GM23338 (cell line): ENCODE measurements at regions not wholly inside any gene's neighbourhood (a gene's known extent, or its start where the extent isn't known, plus 50 kb on each side); places are given as distances from the start of the nearest gene placed in this dataset.

ENCODE experiments used
- ATAC-seq: fragments of 200-7000 bp; cut with Tn5 transposase; 3 replicates; pipeline ENCODE4 v1.9.1; 2020
- DNase-seq: peaks from one replicate; pipeline ENCODE4 v3.0.0-alpha.2; 2015; ENCODE audit warnings: low spot score
- H2AFZ ChIP-seq: fragments of 200-600 bp; sonication (generic); 2 replicates; pipeline ENCODE4 v1.8.0; 2016; ENCODE audit warnings: antibody characterized with exemption, mild to moderate bottlenecking, moderate library complexity
- H3F3A ChIP-seq: fragments of 200-600 bp; sonication (generic); replicated peaks from 2 replicates; pipeline ENCODE4 v1.8.0; 2017; ENCODE audit warnings: antibody characterized with exemption, mixed run types, low read depth
- H3K27ac ChIP-seq: fragments of 200-600 bp; sonication (generic); 2 replicates; pipeline ENCODE4 v1.6.1; 2016; ENCODE audit warnings: low read depth
- H3K27me3 ChIP-seq: fragments of 200-600 bp; sonication (generic); 2 replicates; pipeline ENCODE4 v1.8.0; 2016; ENCODE audit warnings: mild to moderate bottlenecking, mixed run types, moderate library complexity; ENCODE audit not compliant: insufficient read depth
- H3K36me3 ChIP-seq: fragments of 200-600 bp; sonication (generic); 2 replicates; pipeline ENCODE4 v1.8.0; 2016; ENCODE audit warnings: mild to moderate bottlenecking; ENCODE audit not compliant: insufficient read depth
- H3K4me1 ChIP-seq: fragments of 200-600 bp; sonication (generic); 2 replicates; pipeline ENCODE4 v1.8.0; 2016; ENCODE audit warnings: mild to moderate bottlenecking, moderate library complexity; ENCODE audit not compliant: insufficient read depth
- H3K4me2 ChIP-seq: fragments of 200-600 bp; sonication (generic); 2 replicates; pipeline ENCODE4 v1.7.1; 2017; ENCODE audit warnings: mixed run types
- H3K4me3 ChIP-seq: fragments of 200-600 bp; sonication (generic); 2 replicates; pipeline ENCODE4 v1.6.1; 2016; ENCODE audit warnings: mixed run types
- H3K79me2 ChIP-seq: fragments of 200-600 bp; sonication (generic); replicated peaks from 2 replicates; pipeline ENCODE4 v1.8.0; 2017; ENCODE audit warnings: mild to moderate bottlenecking; ENCODE audit not compliant: insufficient read depth
- H3K9me2 ChIP-seq: fragments of 200-600 bp; sonication (generic); 2 replicates; pipeline ENCODE4 v1.8.0; 2017; ENCODE audit not compliant: insufficient read depth
- H4K20me1 ChIP-seq: fragments of 200-600 bp; sonication (generic); replicated peaks from 2 replicates; pipeline ENCODE4 v1.8.0; 2017; ENCODE audit warnings: mild to moderate bottlenecking; ENCODE audit not compliant: insufficient read depth
- H3K27ac Mint-ChIP-seq: 2 replicates; pipeline ENCODE4 v1.8.0; 2020; ENCODE audit warnings: inconsistent platforms, mild to moderate bottlenecking, moderate library complexity, mixed read lengths
- H3K27me3 Mint-ChIP-seq: 3 replicates; pipeline ENCODE4 v1.8.0; 2022; ENCODE audit warnings: low read depth, mild to moderate bottlenecking, moderate library complexity, mixed read lengths, inconsistent platforms; ENCODE audit not compliant: insufficient read depth, poor library complexity
- H3K36me3 Mint-ChIP-seq: 3 replicates; pipeline ENCODE4 v1.8.0; 2021; ENCODE audit warnings: low read depth, mild to moderate bottlenecking, inconsistent platforms, moderate library complexity, mixed read lengths
- H3K4me1 Mint-ChIP-seq: 3 replicates; pipeline ENCODE4 v1.8.0; 2020; ENCODE audit warnings: mild to moderate bottlenecking, inconsistent platforms, mixed read lengths
- H3K4me3 Mint-ChIP-seq: 3 replicates; pipeline ENCODE4 v1.8.0; 2021; ENCODE audit warnings: moderate library complexity, mild to moderate bottlenecking, inconsistent platforms, mixed read lengths
- H3K9me3 Mint-ChIP-seq: 3 replicates; pipeline ENCODE4 v1.8.0; 2020; ENCODE audit warnings: moderate library complexity, mild to moderate bottlenecking, inconsistent platforms, mixed read lengths
- EZH2 ChIP-seq: fragments of 200-600 bp; sonication (generic); IDR thresholded peaks from one replicate; pipeline ENCODE4 v1.8.0; 2017; ENCODE audit warnings: antibody characterized with exemption, mild to moderate bottlenecking, low read depth; ENCODE audit not compliant: unreplicated experiment
- EZH2phosphoT487 ChIP-seq: fragments of 200-600 bp; sonication (generic); IDR thresholded peaks from one replicate; pipeline ENCODE4 v1.8.1; 2018; ENCODE audit warnings: antibody characterized with exemption; ENCODE audit not compliant: unreplicated experiment
- JUNB ChIP-seq: IDR thresholded peaks from one replicate; pipeline ENCODE4 v1.6.1; 2016; ENCODE audit warnings: antibody characterized with exemption; ENCODE audit not compliant: unreplicated experiment
- NANOG ChIP-seq: IDR thresholded peaks from 2 replicates; pipeline ENCODE4 v1.6.1; 2016; ENCODE audit warnings: antibody characterized with exemption, borderline replicate concordance
- STAT1 ChIP-seq: IDR thresholded peaks from one replicate; pipeline ENCODE4 v1.6.1; 2016; ENCODE audit warnings: antibody characterized with exemption; ENCODE audit not compliant: unreplicated experiment
- ZNF114 ChIP-seq: fragments of 250-450 bp; sonication (Bioruptor Pico); IDR thresholded peaks from 2 replicates; pipeline ENCODE4 v1.5.0; 2020; ENCODE audit warnings: mild to moderate bottlenecking, moderate library complexity
- ZNF331 ChIP-seq: fragments of 250-450 bp; sonication (Bioruptor Pico); IDR thresholded peaks from 2 replicates; pipeline ENCODE4 v1.5.0; 2020; ENCODE audit warnings: low read depth, mild to moderate bottlenecking, moderate library complexity
- TF ChIP-seq, protein P1 (sequence below): fragments of 250-450 bp; sonication (Bioruptor Pico); IDR thresholded peaks from 2 replicates; pipeline ENCODE4 v1.5.0; 2020; ENCODE audit warnings: mild to moderate bottlenecking, moderate library complexity
- TF ChIP-seq, protein P2 (sequence below): IDR thresholded peaks from 2 replicates; pipeline ENCODE4 v1.6.1; 2016; ENCODE audit warnings: antibody characterized with exemption

DNA sequence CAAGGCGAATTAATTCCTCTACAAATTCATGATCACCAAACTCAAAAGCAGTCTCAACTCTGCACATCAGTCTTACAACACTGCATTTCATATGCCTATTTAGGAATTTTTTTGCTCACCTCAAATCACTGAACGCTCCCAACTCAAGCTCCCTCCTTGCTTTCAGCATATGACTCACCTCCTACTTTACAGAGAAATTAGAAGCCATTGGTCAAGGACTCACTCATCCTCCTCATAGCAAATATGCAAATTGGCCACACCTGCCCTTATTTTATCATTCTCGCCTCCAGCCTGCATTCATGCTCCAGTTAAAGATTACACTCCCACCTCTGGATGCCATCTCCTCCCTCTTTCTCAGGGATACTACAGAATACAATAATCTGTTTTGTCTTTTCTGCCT lies 148.8 kb downstream of the MBD2 start:
- Histone ChIP-seq H3K9me2 (peaks cover 5% of the 10 kb centered on the region; the same call in 1 of the 2 replicates), H3K27ac (no peak overlapping the region), H3K4me2 (no peak overlapping the region), H3K36me3 (no peaks in the 10 kb centered on the region), H3F3A (no peaks in the 10 kb centered on the region), H3K4me1 (no peaks in the 10 kb centered on the region), H2AFZ (no peak overlapping the region), H3K4me3 (no peak overlapping the region), H3K27me3 (no peaks in the 10 kb centered on the region), H3K79me2 (no peaks in the 10 kb centered on the region), H4K20me1 (no peaks in the 10 kb centered on the region)
- H3K9me3 Mint-ChIP-seq = peaks cover 2% of the 10 kb centered on the region; the same call in 1 of the 3 replicates
- ATAC-seq (no peak), DNase-seq (no peak)
- TF ChIP-seq, protein P1, sequence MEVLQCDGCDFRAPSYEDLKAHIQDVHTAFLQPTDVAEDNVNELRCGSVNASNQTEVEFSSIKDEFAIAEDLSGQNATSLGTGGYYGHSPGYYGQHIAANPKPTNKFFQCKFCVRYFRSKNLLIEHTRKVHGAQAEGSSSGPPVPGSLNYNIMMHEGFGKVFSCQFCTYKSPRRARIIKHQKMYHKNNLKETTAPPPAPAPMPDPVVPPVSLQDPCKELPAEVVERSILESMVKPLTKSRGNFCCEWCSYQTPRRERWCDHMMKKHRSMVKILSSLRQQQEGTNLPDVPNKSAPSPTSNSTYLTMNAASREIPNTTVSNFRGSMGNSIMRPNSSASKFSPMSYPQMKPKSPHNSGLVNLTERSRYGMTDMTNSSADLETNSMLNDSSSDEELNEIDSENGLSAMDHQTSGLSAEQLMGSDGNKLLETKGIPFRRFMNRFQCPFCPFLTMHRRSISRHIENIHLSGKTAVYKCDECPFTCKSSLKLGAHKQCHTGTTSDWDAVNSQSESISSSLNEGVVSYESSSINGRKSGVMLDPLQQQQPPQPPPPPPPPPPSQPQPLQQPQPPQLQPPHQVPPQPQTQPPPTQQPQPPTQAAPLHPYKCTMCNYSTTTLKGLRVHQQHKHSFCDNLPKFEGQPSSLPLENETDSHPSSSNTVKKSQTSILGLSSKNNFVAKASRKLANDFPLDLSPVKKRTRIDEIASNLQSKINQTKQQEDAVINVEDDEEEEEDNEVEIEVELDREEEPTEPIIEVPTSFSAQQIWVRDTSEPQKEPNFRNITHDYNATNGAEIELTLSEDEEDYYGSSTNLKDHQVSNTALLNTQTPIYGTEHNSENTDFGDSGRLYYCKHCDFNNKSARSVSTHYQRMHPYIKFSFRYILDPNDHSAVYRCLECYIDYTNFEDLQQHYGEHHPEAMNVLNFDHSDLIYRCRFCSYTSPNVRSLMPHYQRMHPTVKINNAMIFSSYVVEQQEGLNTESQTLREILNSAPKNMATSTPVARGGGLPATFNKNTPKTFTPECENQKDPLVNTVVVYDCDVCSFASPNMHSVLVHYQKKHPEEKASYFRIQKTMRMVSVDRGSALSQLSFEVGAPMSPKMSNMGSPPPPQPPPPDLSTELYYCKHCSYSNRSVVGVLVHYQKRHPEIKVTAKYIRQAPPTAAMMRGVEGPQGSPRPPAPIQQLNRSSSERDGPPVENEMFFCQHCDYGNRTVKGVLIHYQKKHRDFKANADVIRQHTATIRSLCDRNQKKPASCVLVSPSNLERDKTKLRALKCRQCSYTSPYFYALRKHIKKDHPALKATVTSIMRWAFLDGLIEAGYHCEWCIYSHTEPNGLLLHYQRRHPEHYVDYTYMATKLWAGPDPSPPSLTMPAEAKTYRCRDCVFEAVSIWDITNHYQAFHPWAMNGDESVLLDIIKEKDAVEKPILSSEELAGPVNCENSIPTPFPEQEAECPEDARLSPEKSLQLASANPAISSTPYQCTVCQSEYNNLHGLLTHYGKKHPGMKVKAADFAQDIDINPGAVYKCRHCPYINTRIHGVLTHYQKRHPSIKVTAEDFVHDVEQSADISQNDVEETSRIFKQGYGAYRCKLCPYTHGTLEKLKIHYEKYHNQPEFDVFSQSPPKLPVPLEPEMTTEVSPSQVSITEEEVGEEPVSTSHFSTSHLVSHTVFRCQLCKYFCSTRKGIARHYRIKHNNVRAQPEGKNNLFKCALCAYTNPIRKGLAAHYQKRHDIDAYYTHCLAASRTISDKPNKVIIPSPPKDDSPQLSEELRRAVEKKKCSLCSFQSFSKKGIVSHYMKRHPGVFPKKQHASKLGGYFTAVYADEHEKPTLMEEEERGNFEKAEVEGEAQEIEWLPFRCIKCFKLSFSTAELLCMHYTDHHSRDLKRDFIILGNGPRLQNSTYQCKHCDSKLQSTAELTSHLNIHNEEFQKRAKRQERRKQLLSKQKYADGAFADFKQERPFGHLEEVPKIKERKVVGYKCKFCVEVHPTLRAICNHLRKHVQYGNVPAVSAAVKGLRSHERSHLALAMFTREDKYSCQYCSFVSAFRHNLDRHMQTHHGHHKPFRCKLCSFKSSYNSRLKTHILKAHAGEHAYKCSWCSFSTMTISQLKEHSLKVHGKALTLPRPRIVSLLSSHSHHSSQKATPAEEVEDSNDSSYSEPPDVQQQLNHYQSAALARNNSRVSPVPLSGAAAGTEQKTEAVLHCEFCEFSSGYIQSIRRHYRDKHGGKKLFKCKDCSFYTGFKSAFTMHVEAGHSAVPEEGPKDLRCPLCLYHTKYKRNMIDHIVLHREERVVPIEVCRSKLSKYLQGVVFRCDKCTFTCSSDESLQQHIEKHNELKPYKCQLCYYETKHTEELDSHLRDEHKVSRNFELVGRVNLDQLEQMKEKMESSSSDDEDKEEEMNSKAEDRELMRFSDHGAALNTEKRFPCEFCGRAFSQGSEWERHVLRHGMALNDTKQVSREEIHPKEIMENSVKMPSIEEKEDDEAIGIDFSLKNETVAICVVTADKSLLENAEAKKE = no peak
- TF ChIP-seq EZH2 = no peak
- TF ChIP-seq EZH2phosphoT487 = no peak
- no peak for TF ChIP-seq NANOG
- TF ChIP-seq STAT1 = no peak
- TF ChIP-seq, protein P2, sequence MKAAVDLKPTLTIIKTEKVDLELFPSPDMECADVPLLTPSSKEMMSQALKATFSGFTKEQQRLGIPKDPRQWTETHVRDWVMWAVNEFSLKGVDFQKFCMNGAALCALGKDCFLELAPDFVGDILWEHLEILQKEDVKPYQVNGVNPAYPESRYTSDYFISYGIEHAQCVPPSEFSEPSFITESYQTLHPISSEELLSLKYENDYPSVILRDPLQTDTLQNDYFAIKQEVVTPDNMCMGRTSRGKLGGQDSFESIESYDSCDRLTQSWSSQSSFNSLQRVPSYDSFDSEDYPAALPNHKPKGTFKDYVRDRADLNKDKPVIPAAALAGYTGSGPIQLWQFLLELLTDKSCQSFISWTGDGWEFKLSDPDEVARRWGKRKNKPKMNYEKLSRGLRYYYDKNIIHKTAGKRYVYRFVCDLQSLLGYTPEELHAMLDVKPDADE = no peak
- TF ChIP-seq ZNF114 (CRISPR knock-in tag) = no peak
- TF ChIP-seq ZNF331 (CRISPR knock-in tag) = no peak
- no peak for TF ChIP-seq JUNB
- no peak overlapping the region for H3K27ac Mint-ChIP-seq
- H3K4me1 Mint-ChIP-seq = peaks cover 2% of the 10 kb centered on the region
- H3K36me3 Mint-ChIP-seq = no peaks in the 10 kb centered on the region
- no peak overlapping the region for H3K4me3 Mint-ChIP-seq
- H3K27me3 Mint-ChIP-seq = no peaks in the 10 kb centered on the region
